HG02970 (cell line): ENCODE measurements at regions not wholly inside any gene's neighbourhood (a gene's known extent, or its start where the extent isn't known, plus 50 kb on each side); places are given as distances from the start of the nearest gene placed in this dataset.
"Not testable (repeated sequence)": the region's sequence is repeated elsewhere in the genome, so short reads cannot be mapped to it uniquely, and the experiment has no call there.

Experiments used
- ATAC-seq: cut with Tn5 transposase; IDR thresholded peaks from one replicate; pipeline ENCODE4 v1.9.1; 2021; ENCODE audit warnings: mild to moderate bottlenecking, moderate library complexity, moderate number of reproducible peaks; ENCODE audit not compliant: unreplicated experiment, low FRiP score

GRCh38 chr10:119996944-119997343 lies 104.4 kb downstream of the SEC23IP start:
- no peak for ATAC-seq

DNA sequence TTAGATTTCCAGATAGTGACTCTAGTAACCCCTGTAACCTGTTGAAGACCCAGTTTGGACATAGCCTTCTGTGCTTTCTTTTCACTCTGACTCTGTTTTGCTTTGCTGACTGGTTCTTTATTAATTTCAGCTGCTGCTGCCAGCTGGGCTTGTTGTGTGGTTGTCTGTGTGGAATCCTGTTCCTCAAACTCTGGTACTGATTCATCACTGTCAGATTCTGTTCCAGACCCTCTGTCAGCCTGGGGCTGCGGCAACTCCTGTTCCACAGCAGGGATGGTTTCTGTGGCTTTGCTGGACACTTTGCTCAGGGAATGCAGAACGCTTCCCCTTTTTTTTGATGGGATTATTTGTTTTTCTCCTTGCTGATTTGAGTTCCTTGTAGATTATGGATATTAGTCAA lies 104.9 kb downstream of the SEC23IP start:
- no peak for ATAC-seq

DNA sequence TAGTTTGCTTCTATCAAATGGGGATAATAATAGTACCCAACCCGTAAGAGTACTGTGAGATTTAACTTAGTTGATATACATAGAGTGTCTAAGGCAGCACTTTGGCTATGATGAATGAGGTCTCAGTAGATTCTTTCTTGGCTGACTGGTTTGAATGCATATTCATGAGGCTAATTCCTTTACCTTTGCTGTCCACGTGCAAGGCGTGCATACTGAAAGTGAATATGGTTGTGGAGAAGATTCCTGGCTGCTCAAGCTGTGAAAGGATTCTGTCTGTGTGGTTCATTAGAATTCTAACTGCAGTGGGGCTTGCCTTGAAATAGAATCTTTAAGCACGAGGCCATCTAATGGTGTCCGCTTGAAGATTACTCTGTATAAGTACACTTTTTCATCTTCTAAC lies 110.3 kb downstream of the SEC23IP start:
- ATAC-seq: no peak

DNA sequence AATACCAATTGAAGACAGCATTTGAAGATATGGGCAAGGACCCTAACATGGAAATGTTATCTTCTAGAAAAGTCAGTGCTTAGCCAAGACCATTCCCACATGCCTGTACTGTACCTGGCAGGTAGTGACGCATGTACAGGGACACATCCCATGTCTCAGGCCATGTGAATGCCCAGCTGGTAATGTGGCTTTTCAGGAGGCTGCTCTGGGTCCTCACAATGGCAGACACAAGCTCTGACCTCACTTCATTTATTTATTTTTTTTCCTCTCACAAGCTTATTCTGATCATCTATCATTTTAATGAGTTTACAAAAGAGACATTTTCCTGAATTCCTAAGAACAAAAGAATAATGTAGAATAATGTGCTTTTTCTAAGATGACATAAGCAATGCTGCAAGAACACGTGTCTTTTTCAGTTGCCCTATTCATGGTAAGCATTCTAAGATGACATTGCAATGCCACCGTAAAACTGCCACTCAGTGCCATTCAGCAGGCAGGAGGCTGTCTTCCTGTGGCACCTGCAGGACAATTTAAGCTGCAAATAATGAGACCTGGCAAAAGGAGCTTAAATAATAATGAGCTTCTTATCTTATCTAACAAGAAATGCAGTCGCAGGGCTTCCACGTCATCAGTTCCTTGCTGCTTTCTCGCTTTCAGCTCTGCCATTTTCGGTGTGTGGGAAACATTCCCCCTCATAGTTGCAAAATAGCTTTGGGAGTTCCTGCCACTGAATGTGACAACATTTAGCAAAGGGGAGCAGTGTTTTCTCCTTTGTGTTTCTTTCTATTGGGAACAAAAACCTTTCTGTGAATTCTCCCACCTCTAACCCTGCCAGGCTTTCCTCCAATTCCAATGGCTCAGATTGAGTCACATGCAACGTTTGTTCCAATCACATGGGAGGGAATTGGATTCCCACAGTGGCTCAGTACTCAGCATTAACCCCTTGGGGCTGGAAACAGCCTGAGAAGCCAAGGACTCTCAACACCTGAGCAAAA lies 113.0 kb downstream of the SEC23IP start:
- ATAC-seq: no peak

DNA sequence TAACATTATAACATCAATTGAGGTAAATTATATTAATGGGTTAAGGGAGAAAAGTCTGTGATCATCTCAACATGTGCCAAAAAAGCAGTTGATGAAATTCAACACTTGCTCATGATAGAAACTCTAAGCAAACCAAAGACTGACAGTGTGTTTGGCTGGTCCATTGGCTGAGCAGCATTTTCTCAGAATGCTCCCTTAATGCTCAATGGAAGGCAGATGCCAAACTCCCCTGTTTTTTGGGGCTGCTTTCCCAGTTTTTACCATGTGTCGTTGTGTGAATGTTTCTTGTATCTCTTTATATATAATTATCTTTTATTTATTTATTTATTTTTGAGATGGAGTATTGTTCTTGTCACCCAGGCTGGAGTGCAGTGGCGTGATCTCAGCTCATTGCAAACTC lies 114.7 kb downstream of the SEC23IP start:
- no peak for ATAC-seq

DNA sequence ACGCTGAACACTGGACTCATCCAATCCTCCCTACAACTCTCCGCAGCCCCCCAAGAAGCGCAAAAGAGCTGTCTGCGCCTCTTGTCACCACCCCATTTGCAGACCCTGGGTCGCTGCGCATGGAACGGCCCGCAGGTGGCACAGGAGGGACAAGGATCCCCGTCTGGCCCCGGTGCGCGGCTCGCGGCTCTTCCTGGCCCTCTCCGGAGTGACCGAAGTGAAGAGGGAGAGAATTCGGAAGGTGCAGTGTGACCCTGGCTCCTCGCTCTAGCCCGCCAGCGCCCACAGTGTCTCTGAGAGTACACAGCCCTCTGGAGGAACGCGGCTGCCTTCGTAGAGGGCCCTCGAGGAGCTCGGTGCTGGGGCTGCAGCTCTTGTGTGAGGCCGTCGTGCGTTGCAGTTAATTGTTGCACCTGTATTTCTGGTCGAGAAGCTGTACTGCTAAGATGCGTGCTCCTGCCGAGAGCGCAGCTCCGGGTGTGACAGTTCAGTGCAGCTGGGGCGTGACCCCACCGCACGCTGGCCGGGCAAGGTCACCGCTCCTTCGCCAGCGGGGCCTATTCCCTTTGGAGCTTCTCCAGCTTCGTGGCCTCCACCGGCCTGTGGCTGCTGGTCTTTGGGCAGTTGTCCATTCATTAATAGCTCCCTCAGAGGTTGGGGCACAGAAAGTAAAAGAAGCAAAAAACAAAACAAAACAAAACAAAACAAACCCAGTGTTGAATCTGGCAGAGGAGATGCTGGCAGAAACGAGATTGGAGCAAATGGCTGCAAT lies 119.0 kb downstream of the SEC23IP start:
- no peak for ATAC-seq

DNA sequence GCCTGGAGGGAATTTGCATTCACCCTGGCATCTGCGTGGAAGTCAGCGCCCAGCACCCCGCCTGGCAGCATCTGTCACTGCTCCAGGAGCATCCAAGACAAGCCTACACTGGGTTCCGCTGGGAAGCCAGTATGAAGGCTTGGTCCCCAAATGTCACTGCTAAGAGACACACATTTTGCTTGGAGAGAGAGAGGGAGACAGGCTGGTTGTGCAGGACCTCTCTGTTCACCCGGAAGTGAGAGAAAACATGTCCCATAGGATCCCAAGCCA lies 119.5 kb downstream of the SEC23IP start:
- no peak for ATAC-seq

GRCh38 chr10:120012566-120012965 lies 120.0 kb downstream of the SEC23IP start:
- ATAC-seq: no peak

GRCh38 chr10:120014031-120014430 lies 121.5 kb downstream of the SEC23IP start:
- no peak for ATAC-seq

DNA sequence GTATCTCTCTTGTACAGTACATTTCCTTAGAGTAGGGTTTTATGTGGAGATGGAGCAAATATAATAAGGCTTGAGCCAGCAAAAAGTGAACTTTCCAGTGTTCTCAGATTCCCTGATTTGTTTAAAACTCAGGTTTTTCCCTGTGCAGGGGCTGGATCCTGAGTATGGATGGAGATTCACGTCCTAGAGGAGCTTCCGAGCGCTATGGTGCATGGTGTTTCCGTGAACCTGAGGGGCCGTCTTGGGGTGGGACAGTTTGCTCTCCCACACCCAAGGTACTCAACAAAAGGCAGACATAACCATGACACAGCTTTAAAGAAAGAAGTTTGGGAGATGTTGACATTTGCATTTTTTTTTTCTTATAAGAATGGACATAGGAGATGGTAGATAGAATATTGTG lies 122.5 kb downstream of the SEC23IP start:
- no peak for ATAC-seq

- no peak for ATAC-seq
Observed at GRCh38 chr10:120016906-120017305, 124.4 kb downstream of the SEC23IP start.

DNA sequence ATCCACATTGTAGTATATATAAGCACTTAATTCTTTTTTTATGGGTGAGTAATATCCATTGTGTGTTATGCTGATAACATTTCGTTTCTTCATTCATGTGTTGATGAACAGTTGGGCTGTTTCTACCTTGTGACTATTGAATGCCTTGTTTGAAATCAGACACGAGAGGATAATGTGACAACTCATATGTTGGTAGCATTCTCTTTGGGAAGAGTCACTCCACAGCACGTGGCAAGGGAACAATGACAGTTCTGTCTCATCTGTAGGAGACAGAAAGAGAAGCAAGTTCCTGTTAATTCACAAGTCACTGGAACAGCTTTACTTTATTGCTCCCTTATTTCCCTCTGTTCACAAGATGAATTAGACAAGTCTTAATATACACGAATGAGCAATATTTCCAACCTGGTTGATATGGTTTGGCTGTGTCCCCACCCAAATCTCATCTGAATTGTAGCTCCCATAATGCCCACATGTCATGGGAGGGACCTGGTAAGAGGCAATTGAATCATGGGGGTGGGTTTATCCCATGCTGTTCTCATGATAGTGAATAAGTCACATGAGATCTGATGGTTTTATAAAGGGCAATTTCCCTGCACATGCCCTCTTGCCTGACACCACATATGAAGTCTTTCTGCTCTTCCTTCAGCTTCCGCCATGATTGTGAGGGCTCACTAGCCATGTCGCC lies 125.3 kb downstream of the SEC23IP start:
- ATAC-seq: no peak

DNA sequence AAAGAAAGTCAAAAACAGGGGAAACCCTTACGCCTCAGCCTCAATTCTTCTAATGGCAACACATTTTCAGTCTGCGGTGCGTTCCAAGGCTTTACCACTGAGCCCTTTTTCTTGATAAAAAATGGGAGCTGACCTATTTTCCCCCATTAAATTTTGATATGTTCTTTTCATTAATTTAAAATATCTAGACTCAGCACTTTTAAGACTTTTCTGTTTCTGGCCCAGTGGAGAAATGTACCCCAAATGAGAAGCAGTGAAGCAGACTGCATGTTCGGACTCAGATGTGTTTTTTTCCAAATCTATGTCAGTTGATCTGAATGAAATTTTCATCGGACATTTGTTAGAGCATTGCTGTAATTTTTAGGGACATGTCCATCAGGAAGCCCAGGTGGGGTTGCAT lies 126.2 kb downstream of the SEC23IP start:
- no peak for ATAC-seq

DNA sequence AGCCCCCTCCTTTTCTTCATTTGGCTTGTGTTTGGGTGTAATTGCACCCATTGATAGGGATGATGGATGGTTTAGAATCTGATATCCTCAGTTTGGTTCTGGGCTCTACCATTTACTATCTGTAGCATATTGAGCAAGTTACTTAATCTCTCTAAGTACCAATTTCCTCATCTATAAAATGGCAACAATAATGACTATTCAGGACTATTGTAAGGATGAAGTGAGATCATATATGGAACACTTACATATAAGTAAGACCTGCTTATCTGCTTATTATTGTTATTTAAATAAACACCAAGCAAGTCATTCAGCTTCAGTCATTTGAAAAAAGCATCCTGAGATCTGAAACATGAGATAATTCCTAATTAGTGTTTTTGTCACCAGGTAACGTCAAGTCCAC lies 127.0 kb downstream of the SEC23IP start:
- no peak for ATAC-seq

DNA sequence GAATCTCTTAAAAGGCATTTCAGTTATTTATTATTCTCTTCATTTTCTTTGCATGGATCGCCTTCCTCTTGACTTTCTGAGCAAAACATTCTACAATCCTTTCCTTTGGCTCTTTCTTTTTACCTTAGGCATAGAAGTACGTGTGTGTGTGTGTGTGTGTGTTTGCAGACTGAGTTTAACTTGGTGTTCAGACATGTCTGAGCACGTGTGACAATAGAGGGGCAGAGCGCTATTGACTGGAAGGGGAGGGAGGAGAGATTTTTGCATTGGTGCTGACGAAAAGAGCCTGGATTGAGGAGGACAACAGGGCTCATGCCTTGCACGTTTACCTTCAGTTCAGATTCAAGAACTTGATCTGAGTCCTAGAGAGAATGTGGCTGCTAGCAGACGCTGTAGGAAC lies 129.8 kb downstream of the SEC23IP start:
- ATAC-seq: no peak

DNA sequence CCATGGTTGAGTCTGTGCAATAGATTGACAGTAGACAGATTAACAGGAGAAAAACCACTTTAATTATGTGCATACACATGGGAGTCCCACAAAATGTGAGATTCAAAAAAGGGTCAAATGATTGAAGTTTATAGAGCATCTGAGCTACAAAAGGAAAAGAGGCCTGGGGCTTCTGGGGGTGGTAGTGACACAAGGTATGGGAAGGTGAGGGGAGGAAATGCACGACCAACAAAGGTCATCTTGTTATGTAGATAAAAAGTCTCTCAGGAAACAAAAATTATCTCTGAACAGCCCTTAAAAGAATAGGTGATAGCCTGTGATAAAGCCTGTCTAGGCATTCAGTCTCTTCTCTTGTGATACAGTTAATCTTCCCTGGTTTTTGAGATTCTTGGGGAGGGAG lies 141.7 kb downstream of the SEC23IP start:
- no peak for ATAC-seq

DNA sequence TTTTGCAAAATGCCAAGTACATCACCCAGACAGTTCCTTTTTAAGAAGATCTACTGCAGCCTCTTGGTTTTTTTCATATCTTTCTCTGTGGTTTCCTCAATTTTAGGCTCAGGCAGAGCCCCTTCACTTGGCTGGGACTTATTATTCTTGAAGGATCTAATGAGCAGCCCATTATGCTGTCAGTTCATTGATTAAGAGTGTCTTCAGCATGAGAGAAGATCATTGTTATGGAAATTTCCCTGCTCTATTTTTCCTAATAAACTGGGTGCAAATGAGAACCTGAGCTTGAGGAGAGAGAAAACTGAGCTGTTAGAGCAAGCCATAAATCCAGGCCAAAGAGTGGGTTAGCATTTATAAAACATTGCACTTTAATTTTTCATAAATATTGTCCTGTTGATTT lies 146.5 kb downstream of the SEC23IP start:
- ATAC-seq: no peak

GRCh38 chr10:120039826-120040225 lies 147.3 kb downstream of the SEC23IP start:
- ATAC-seq: no peak

DNA sequence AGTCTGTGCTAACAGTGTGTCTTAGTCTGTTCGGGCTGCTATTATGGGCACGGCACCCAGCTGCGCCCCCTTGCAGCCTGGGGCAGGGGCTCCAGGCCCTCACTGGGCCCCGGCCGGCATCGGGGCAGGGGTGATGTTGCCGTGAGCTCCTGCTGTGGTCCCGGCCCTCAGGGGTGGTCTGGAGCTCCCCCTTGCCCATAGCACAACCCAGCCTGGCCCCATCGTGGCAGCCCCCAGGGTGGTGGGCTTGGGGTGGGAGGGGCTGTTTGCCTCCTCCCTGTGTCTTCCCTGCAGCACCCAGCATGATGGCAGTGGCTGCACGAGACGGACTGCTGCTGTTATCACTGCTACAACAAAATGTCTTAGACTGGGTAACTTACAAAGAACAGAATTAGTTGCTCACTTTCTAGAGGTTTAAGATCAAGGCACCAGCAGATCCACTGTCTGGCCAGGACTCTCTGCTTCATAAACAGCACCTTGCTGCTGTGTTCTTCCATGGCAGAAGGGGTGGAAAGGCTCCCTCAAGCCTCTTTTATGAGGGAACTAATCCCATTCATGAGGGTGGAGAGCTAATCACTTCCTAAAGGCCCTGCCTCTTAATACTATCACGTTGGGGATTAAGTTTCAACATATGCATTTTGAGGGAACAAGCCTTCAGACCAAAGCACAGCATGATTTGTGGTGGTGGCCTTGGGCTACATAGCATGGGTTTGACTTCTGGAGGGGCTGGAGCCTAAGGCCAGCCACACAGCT lies 149.5 kb downstream of the SEC23IP start:
- no peak for ATAC-seq

- no peak for ATAC-seq
Observed at GRCh38 chr10:120042705-120043104, 150.2 kb downstream of the SEC23IP start.

- ATAC-seq: not testable (repeated sequence)
Observed at GRCh38 chr10:120047373-120047772, 154.8 kb downstream of the SEC23IP start.
